GM12865 (cell line): ENCODE measurements at regions not wholly inside any gene's neighbourhood (a gene's known extent, or its start where the extent isn't known, plus 50 kb on each side); places are given as distances from the start of the nearest gene placed in this dataset.

Source experiments
- DNase-seq: peaks from one replicate; pipeline ENCODE4 v3.0.0; 2010; ENCODE audit warnings: low read depth
- H3K4me3 ChIP-seq: 2 replicates; pipeline ENCODE4 v1.5.1; 2011; ENCODE audit warnings: mild to moderate bottlenecking, low read depth, low read length, control low read depth
- TF ChIP-seq, protein P1 (sequence below): IDR thresholded peaks from 2 replicates; pipeline ENCODE4 v1.5.1; 2011; ENCODE audit warnings: low read length, control low read depth, low read depth, inconsistent platforms; ENCODE audit not compliant: insufficient read depth; ENCODE audit errors: missing control alignments

DNA sequence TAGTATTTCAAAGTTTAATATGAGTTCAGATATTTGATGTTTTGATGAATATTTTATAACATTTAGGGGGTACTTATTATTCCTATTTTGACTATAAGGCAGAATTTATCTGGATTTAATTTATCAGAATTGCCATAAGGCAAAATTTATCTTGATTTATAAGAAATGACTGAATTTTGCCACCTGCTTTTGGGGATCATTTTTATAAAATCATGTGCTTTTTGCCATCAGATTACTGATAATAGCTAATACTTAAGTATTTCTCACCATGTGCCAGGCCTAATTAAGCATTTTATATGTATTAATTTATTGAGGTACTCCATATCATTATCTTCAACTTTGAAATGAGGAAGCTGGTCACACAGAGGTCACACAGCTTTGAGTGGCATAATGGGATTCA lies 423.7 kb downstream of the PRKD1 start:
- no peak overlapping the region for H3K4me3 ChIP-seq
- TF ChIP-seq, protein P1, sequence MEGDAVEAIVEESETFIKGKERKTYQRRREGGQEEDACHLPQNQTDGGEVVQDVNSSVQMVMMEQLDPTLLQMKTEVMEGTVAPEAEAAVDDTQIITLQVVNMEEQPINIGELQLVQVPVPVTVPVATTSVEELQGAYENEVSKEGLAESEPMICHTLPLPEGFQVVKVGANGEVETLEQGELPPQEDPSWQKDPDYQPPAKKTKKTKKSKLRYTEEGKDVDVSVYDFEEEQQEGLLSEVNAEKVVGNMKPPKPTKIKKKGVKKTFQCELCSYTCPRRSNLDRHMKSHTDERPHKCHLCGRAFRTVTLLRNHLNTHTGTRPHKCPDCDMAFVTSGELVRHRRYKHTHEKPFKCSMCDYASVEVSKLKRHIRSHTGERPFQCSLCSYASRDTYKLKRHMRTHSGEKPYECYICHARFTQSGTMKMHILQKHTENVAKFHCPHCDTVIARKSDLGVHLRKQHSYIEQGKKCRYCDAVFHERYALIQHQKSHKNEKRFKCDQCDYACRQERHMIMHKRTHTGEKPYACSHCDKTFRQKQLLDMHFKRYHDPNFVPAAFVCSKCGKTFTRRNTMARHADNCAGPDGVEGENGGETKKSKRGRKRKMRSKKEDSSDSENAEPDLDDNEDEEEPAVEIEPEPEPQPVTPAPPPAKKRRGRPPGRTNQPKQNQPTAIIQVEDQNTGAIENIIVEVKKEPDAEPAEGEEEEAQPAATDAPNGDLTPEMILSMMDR, result no peak

DNA sequence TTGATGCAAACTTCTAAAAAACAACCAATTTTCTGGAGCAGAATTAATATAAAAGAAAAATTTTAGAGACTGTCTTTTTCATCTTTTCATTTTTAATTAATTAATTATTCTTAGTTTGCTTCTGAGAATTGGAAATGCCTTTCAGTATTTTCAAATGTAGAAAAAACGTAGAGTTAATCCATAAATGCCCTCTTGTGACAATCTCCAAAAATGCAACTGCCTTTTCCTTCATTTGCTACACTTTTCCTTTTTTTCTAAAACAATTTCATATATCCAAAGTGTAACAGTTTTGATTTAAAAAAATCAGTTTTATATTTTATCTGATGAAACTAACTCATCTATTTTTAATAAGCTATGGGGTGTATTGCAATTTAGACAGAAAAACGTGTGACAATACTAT lies 409.3 kb downstream of the PRKD1 start:
- TF ChIP-seq, protein P1, result no peak
- no peak for DNase-seq
- no peak overlapping the region for H3K4me3 ChIP-seq

More for the DNA sequence above, 423.7 kb downstream of the PRKD1 start:
- no peak for DNase-seq

DNA sequence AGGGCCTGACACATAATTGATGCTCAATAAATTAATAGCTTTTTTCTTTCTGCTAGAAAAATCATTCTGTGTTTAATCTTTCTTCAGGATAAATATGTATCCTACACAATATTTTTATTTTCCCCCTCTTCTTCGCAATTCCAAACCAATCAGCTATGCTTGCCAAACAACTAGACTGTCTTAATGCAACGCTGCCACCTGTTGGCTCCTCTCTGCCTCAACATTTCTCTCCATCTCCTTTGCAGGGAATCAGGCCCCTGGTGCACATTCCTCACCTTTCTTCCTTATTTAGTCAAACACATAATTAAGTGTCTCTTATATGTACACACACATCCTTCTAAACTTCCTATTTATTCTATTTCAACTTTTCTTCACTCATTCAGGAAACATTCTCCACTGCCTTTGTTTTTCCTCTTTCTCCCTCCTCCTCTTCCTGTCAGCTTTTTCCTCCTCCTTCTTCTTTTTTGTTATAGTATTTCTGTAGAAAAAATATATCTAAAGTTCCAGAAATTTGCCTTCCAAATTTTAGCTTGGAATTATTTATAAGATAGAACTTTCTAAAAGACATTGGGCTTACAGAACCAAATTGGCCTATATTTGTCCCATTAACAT lies 406.0 kb downstream of the PRKD1 start:
- TF ChIP-seq, protein P1, result peak; percentile 14
- DNase-seq, result peak; percentile 6
- H3K4me3 ChIP-seq, result no peak overlapping the region
